Kidney (tissue), 13 donors: ENCODE measurements at regions not wholly inside any gene's neighbourhood (a gene's known extent, or its start where the extent isn't known, plus 50 kb on each side); places are given as distances from the start of the nearest gene placed in this dataset.
A peak's percentile ranks its signal among the peaks of the same experiment; 100 is the strongest.

Experiments used
- DNase-seq, 5 donors: peaks; one replicate each; pipeline ENCODE4 v3.0.0-alpha.2; 2013 to 2020
- FAIRE-seq: peaks from 2 replicates; lab custom pipeline; 2012; peaks lifted over from hg19 to GRCh38; lab: Jason Lieb, UNC
- H3K27ac ChIP-seq, 2 donors: one replicate each; pipeline ENCODE4 v1.7.0; 2013; ENCODE audit warnings: low read depth in 2 of 2, low read length in 2 of 2, inconsistent platforms in 1 of 2
- H3K27me3 ChIP-seq: one replicate; pipeline ENCODE4 v1.7.1; 2013; ENCODE audit warnings: low read length, inconsistent platforms; ENCODE audit not compliant: control insufficient read depth, insufficient read depth
- H3K36me3 ChIP-seq, 3 donors: one replicate each; pipeline versions ENCODE4 v1.7.0 to v1.7.1; 2013; ENCODE audit warnings: low read length in 3 of 3, control low read depth in 1 of 3, inconsistent platforms in 1 of 3; ENCODE audit not compliant: insufficient read depth in 3 of 3, control insufficient read depth in 2 of 3
- H3K4me1 ChIP-seq, 3 donors: one replicate each; pipeline versions ENCODE4 v1.7.0 to v1.7.1; 2013; ENCODE audit warnings: low read length in 3 of 3, inconsistent platforms in 1 of 3, low read depth in 1 of 3; ENCODE audit not compliant: control insufficient read depth in 2 of 3, insufficient read depth in 2 of 3
- H3K4me3 ChIP-seq, 3 donors: one replicate each; pipeline versions ENCODE4 v1.7.0 to v1.8.1; 2013; ENCODE audit warnings: low read length in 3 of 3, control low read depth in 1 of 3, inconsistent platforms in 1 of 3
- H3K9ac ChIP-seq, 3 donors: one replicate each; pipeline versions ENCODE4 v1.7.0 to v1.7.1; 2013; ENCODE audit warnings: low read length in 3 of 3, control low read depth in 1 of 3, inconsistent platforms in 1 of 3
- H3K9me3 ChIP-seq, 3 donors: one replicate each; pipeline versions ENCODE4 v1.7.0 to v1.7.1; 2013; ENCODE audit warnings: low read length in 3 of 3, control low read depth in 1 of 3, inconsistent platforms in 1 of 3; ENCODE audit not compliant: control insufficient read depth in 2 of 3, insufficient read depth in 1 of 3
- CTCF ChIP-seq: IDR thresholded peaks from 3 replicates; pipeline ENCODE4 v1.5.1; 2012; ENCODE audit warnings: mild to moderate bottlenecking, moderate library complexity, borderline replicate concordance; ENCODE audit not compliant: insufficient read depth; ENCODE audit errors: extremely low read depth
- intact Hi-C: fragments of 100-400 bp; cut with DNase I; formaldehyde crosslinking; loops from one replicate; pipeline ENCODE4 v1.11.1; 2022
- donor health status: control.
- donor health status: control.
- donor health status: control.
- donor health status: control.
- donor health status: control.
- donor health status: DM: yes; HTN: yes; CAD: no.
- donor health status: Normal renal cell carcinoma (clear cell type).

GRCh38 chr4:138685316-138685715 is 330.3 kb upstream of the NOCT start:
- no peak for TF ChIP-seq CTCF
- no peaks in the 10 kb centered on the region for H3K27me3 ChIP-seq
- no peak overlapping the region for H3K9ac ChIP-seq
- H3K4me3 ChIP-seq, result no peak overlapping the region
- DNase-seq, result no peak
- H3K9me3 ChIP-seq, result no peaks in the 10 kb centered on the region
- H3K4me1 ChIP-seq, result peaks cover 0 to 4% (median 0%) of the 10 kb centered on the region in 3 donors
- no peaks in the 10 kb centered on the region for H3K36me3 ChIP-seq
- H3K27ac ChIP-seq, result no peak overlapping the region
- intact Hi-C loops, result no loop called here
- no peak for FAIRE-seq

DNA sequence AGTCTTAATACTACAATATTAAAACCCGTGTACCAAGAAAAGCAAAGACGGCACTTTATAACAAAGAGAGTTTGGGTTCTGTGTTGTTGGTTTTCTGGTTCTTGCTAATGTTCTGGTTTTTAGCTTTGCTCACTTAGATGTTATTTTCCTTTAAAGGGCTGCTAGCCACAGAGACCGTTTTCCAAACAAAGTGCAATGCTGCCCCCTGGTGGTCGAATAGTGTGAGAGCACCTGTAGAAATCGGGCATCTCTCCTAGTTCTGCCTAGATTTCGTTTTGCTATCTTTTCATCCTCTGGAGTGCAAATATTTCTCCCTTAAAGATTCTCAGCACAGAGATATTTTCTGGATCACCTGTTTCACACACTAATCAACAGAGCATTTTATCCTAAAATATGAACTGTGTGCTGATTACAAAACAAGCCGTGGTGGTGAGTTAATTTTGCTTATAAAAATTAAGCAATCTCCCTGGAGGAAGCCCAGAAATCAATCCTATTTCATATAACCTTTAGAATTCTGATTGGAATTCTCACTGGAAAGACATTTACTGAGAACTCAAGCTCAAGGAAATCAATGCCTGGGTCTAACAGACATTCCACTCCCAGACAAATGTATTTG is 334.5 kb upstream of the NOCT start:
- Histone ChIP-seq H3K9me3 (no peaks in the 10 kb centered on the region), H3K4me3 (no peak overlapping the region), H3K27ac (no peak overlapping the region), H3K9ac (no peak overlapping the region), H3K27me3 (no peaks in the 10 kb centered on the region), H3K4me1 (peaks cover 0 to 4% (median 0%) of the 10 kb centered on the region in 3 donors), H3K36me3 (no peaks in the 10 kb centered on the region)
- peak; percentile 92 for FAIRE-seq
- DNase-seq, result peak; percentile 78 to 95 (median 84)
- intact Hi-C loops, result no loop called here
- peak; percentile 94 for TF ChIP-seq CTCF

DNA sequence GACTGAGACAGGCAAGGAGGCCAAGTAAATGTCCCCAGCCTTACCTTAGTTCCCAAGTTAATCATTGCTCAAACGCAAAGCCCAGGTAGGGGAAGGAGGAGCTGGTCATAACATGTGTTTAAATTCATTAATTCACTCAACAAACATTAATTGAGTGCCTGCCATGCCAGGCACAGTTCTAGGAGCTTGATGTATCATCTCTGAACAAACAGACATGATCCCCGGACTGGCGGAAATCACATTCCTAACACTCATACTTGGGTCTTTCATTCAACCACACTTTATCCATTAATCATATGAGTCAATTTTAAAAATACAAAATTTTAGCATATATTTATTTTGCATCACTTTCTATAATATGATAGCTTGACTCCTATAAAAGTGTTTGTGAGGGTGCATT is 335.3 kb upstream of the NOCT start:
- Histone ChIP-seq H3K36me3 (no peaks in the 10 kb centered on the region), H3K4me3 (no peak overlapping the region), H3K9ac (no peak overlapping the region), H3K27ac (no peak overlapping the region), H3K27me3 (no peaks in the 10 kb centered on the region), H3K9me3 (no peaks in the 10 kb centered on the region), H3K4me1 (peaks cover 0 to 4% (median 0%) of the 10 kb centered on the region in 3 donors)
- FAIRE-seq, result no peak
- no peak for TF ChIP-seq CTCF
- no peak for DNase-seq
- intact Hi-C loops, result no loop called here
